Stomach (tissue), 8 donors: ENCODE measurements at regions not wholly inside any gene's neighbourhood (a gene's known extent, or its start where the extent isn't known, plus 50 kb on each side); places are given as distances from the start of the nearest gene placed in this dataset.
A peak's percentile ranks its signal among the peaks of the same experiment; 100 is the strongest.

ENCODE experiments used
- DNase-seq, 2 donors: peaks; one replicate each; pipeline versions ENCODE4 v3.0.0 to v3.0.0-alpha.2; 2013 to 2019
- H3K27ac ChIP-seq, 5 donors: fragments of 200-600 bp in 4 of 5; sonication (generic) in 4 of 5; one replicate each; pipeline ENCODE4 v1.5.1; 2013 to 2019; ENCODE audit warnings: mild to moderate bottlenecking in 1 of 5, moderate library complexity in 1 of 5
- H3K27me3 ChIP-seq, 3 donors: fragments of 200-600 bp; sonication (generic); one replicate each; pipeline ENCODE4 v1.5.1; 2017 to 2019; ENCODE audit warnings: mixed run types in 1 of 3
- H3K36me3 ChIP-seq, 4 donors: fragments of 200-600 bp; sonication (generic); 1 replicate in 3 of 4; 2 replicates in 1 of 4; pipeline ENCODE4 v1.5.1; 2016 to 2019
- H3K4me1 ChIP-seq, 4 donors: fragments of 200-600 bp; sonication (generic); one replicate each; pipeline ENCODE4 v1.5.1; 2016 to 2019
- H3K4me3 ChIP-seq, 4 donors: fragments of 200-600 bp; sonication (generic) in 3 of 4; one replicate each; pipeline ENCODE4 v1.5.1; 2016 to 2019; ENCODE audit warnings: mild to moderate bottlenecking in 1 of 4
- H3K9me3 ChIP-seq, 4 donors: fragments of 200-600 bp; sonication (generic); one replicate each; pipeline ENCODE4 v1.5.1; 2016 to 2019
- EP300 ChIP-seq: sonication (generic); formaldehyde crosslinking; IDR thresholded peaks from one replicate; pipeline ENCODE4 v1.6.1; 2017; ENCODE audit warnings: antibody characterized with exemption
- POLR2A ChIP-seq, 4 donors: fragments of 450-650 bp; IDR thresholded peaks; one replicate each; pipeline ENCODE4 v1.6.1; 2016; ENCODE audit warnings: antibody characterized with exemption in 4 of 4, control low read depth in 2 of 4, mild to moderate bottlenecking in 1 of 4, moderate library complexity in 1 of 4
- POLR2AphosphoS5 ChIP-seq, 3 donors: sonication (generic); formaldehyde crosslinking; IDR thresholded peaks; one replicate each; pipeline ENCODE4 v1.6.1; 2016; ENCODE audit warnings: antibody characterized with exemption in 3 of 3
- WGBS, 5 donors: extraction: QIAGEN DNeasy Blood & Tissue Kit in 3 of 5; methylation state at CpG; one replicate each; pipeline versions ENCODE4 v1.1.5 to v1.1.7; 2013 to 2018; 5-methylcytosine and 5-hydroxymethylcytosine counted together
- intact Hi-C: fragments of 100-400 bp; cut with DNase I; formaldehyde crosslinking; loops from one replicate; pipeline ENCODE4 v1.15.1; 2023; ENCODE audit warnings: low total_unique reads
- TF ChIP-seq, protein P1 (sequence below), 7 experiments: fragments of 450-650 bp in 4 of 7; fragments of 200-600 bp in 3 of 7; sonication (generic) in 3 of 7; IDR thresholded peaks; one replicate each; pipeline ENCODE4 v1.5.1; 2016 to 2019; ENCODE audit warnings: antibody characterized with exemption in 7 of 7, control low read depth in 2 of 7, mild to moderate bottlenecking in 1 of 7
- donor health status: healthy with polysubstance abuse.
- donor health status: Bipolar disorder and iron deficiency.
- donor health status: healthy.

DNA sequence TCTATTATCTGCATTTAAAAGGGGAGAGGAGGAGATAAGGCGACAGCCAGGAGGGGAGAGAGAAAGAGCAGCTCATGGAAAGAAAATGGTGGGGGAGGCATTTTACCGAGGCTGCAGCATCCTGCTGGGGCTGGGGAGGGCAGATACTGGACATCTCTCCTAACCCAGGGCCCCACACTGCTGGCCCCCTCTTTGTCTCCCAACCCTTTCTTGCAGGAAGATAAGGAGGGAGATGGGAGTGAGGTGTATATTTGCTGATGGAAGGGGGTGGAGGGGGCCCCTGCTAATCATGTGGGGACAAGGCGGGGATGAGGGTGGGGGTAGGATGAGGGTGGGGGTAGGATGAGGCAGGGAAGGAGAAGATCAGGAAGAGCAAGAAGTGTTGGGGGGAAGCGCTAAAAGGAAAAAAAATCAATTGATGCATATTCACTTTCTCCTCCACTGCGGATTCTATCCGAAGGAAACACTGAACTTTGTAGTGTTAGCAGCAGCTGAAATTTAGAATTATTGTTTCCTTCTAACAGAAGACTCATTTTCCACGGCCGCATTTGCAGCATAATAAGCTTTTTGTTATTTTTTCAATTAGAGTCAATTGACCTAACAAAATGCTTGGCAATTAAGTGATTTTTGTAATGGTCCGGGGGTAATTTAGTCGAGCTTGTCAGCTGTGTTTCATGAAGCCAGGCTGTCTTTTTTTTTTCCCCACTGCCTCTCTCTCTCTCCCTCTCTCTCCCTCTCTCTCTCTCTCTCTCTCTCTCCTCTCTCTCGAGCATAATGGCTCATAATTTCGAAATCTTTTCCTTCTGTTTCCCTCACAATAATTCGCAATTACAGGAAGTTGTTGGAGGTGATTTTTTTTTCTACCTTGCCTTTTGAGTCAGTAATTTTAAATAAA, 1134.6 kb downstream of the BCL11B start:
- intact Hi-C loops: no loop called here
- no peak overlapping the region for H3K27ac ChIP-seq
- 18 to 20% (median 19%) methylated on average over 13 of the region's 13 CpGs for WGBS, 5 donors
- H3K9me3 ChIP-seq: no peaks in the 10 kb centered on the region
- no peaks in the 10 kb centered on the region for H3K36me3 ChIP-seq
- DNase-seq: no peak
- H3K4me1 ChIP-seq: no peaks in the 10 kb centered on the region
- TF ChIP-seq EP300 (no peak), POLR2A (IDR thresholded peaks at IDR 0.05) (no peak), POLR2AphosphoS5 (IDR thresholded peaks at IDR 0.05) (no peak)
- TF ChIP-seq, protein P1, sequence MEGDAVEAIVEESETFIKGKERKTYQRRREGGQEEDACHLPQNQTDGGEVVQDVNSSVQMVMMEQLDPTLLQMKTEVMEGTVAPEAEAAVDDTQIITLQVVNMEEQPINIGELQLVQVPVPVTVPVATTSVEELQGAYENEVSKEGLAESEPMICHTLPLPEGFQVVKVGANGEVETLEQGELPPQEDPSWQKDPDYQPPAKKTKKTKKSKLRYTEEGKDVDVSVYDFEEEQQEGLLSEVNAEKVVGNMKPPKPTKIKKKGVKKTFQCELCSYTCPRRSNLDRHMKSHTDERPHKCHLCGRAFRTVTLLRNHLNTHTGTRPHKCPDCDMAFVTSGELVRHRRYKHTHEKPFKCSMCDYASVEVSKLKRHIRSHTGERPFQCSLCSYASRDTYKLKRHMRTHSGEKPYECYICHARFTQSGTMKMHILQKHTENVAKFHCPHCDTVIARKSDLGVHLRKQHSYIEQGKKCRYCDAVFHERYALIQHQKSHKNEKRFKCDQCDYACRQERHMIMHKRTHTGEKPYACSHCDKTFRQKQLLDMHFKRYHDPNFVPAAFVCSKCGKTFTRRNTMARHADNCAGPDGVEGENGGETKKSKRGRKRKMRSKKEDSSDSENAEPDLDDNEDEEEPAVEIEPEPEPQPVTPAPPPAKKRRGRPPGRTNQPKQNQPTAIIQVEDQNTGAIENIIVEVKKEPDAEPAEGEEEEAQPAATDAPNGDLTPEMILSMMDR (IDR thresholded peaks at IDR 0.05): no peak
- peaks cover 0 to 60% (median 13%) of the 10 kb centered on the region in 3 donors for H3K27me3 ChIP-seq
- H3K4me3 ChIP-seq: no peak overlapping the region

DNA sequence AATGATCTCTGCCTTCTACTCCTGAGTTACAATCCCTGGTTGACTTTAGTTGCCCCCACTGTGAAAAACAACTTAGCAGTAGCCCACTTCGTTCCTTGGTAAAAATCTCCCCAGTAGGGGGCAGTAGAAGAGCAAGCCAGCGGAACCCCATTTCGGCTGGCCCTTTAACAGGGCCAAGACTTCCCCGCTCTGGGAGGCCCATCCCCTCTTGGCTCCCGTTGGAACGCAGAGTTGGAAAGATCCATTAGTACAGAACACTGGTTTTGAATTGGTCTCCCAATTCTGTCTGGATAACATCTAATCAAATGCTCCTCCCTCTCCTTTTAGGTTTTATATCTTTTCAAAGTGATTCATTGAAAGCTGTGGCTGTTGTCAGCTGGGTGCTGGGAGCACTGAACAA, 1133.3 kb downstream of the BCL11B start:
- intact Hi-C loops: no loop called here
- Histone ChIP-seq H3K4me3 (no peak overlapping the region), H3K27me3 (peaks cover 0 to 56% (median 13%) of the 10 kb centered on the region in 3 donors), H3K9me3 (no peaks in the 10 kb centered on the region), H3K4me1 (no peaks in the 10 kb centered on the region), H3K36me3 (no peaks in the 10 kb centered on the region), H3K27ac (no peak overlapping the region)
- WGBS, 5 donors: 9 to 21% (median 13%) methylated on average over 6 of the region's 6 CpGs
- TF ChIP-seq EP300: no peak
- TF ChIP-seq POLR2A (IDR thresholded peaks at IDR 0.05): no peak
- TF ChIP-seq POLR2AphosphoS5 (IDR thresholded peaks at IDR 0.05): no peak
- TF ChIP-seq, protein P1 (IDR thresholded peaks at IDR 0.05): peak in 3 of 7 experiments; percentile 7 to 29 (median 18)
- DNase-seq: peak in 1 of 2 donors; percentile 48

DNA sequence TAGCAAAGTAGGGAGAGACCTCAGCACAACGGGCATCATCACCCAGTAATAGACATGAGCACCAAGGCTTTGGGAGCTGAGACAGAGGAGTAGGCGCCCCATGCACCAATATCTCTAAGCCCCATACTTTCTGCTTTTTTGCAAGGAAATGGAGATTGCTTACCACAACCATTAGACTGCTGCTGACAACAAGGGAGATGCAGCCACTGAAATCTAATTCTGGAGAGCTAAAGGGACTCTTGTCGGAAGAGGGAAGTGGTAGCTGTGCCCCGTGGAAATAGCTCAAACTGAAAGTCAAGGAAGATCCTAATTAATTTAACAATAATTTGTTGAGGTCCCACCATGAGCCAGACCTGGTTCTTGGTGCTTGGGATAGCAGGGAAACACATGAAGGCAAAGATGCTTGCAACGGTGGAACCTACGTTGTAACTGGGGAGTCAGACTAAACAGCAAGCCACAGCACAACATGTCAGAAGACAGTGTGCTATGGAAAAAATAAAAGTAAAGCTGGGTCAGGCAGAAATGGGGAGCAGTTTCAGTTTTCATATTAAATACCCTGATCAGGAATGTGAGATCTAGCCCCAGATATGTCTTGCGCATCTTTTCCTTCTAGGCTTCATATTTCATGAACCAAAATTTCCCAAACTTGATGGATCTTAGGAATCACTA, 1131.0 kb downstream of the BCL11B start:
- no peak overlapping the region for H3K4me3 ChIP-seq
- DNase-seq: no peak
- H3K27ac ChIP-seq: no peak overlapping the region
- WGBS, 5 donors: 72 to 82% (median 74%) methylated on average over 7 of the region's 7 CpGs
- no peaks in the 10 kb centered on the region for H3K4me1 ChIP-seq
- no peaks in the 10 kb centered on the region for H3K9me3 ChIP-seq
- TF ChIP-seq POLR2A (IDR thresholded peaks at IDR 0.05) (no peak), POLR2AphosphoS5 (IDR thresholded peaks at IDR 0.05) (no peak), EP300 (no peak)
- TF ChIP-seq, protein P1 (IDR thresholded peaks at IDR 0.05): no peak
- intact Hi-C loops: no loop called here
- H3K27me3 ChIP-seq: peaks cover 0 to 37% (median 8%) of the 10 kb centered on the region in 3 donors
- no peaks in the 10 kb centered on the region for H3K36me3 ChIP-seq

DNA sequence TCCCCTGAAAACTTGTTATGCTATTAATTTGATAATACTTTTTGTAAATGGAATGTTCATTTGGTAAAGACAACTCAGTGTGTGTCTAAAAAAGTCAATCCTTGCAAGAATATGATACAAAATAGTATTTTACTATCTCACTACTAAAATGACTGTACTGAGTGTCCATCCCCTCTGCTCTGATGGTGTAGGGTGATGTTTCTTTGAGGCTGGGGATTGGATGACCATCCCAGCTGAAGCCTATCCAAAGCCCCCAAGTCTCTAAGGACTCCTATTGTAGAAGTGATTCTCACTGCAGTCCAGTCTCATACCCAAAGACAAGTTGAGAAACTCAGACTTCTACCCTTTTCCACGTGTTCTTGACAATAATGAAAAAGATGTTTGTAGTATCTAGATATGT, 1128.4 kb downstream of the BCL11B start:
- H3K9me3 ChIP-seq: no peaks in the 10 kb centered on the region
- no peaks in the 10 kb centered on the region for H3K36me3 ChIP-seq
- no peak for DNase-seq
- TF ChIP-seq EP300 (no peak), POLR2A (IDR thresholded peaks at IDR 0.05) (no peak), POLR2AphosphoS5 (IDR thresholded peaks at IDR 0.05) (no peak)
- TF ChIP-seq, protein P1 (IDR thresholded peaks at IDR 0.05): no peak
- H3K4me1 ChIP-seq: no peaks in the 10 kb centered on the region
- intact Hi-C loops: no loop called here
- H3K4me3 ChIP-seq: no peak overlapping the region
- 40 to 70% (median 67%) methylated on average over 1 of the region's 1 CpG for WGBS, 5 donors
- H3K27ac ChIP-seq: no peak overlapping the region
- H3K27me3 ChIP-seq: peaks cover 0 to 13% (median 0%) of the 10 kb centered on the region in 3 donors
